Esophagus muscularis mucosa (tissue), 4 donors: ENCODE measurements at regions not wholly inside any gene's neighbourhood (a gene's known extent, or its start where the extent isn't known, plus 50 kb on each side); places are given as distances from the start of the nearest gene placed in this dataset.

Experiments
- DNase-seq: peaks from one replicate; pipeline ENCODE4 v3.0.0-alpha.2; 2017; ENCODE audit errors: extremely low spot score
- H3K27ac ChIP-seq, 4 donors: fragments of 200-600 bp; sonication (generic); replicated peaks in 1 of 4; 1 replicate in 3 of 4; 2 replicates in 1 of 4; pipeline ENCODE4 v1.5.1; 2016 to 2019; ENCODE audit warnings: mild to moderate bottlenecking in 1 of 4
- H3K27me3 ChIP-seq, 4 donors: fragments of 200-600 bp; sonication (generic); one replicate each; pipeline versions ENCODE4 v1.5.1 to v1.6.0; 2016 to 2019
- H3K36me3 ChIP-seq, 4 donors: fragments of 200-600 bp; sonication (generic); one replicate each; pipeline ENCODE4 v1.5.1; 2016 to 2019
- H3K4me1 ChIP-seq, 4 donors: fragments of 200-600 bp; sonication (generic); one replicate each; pipeline ENCODE4 v1.5.1; 2016 to 2019
- H3K4me3 ChIP-seq, 4 donors: fragments of 200-600 bp; sonication (generic); 1 replicate in 2 of 4; 2 replicates in 2 of 4; pipeline ENCODE4 v1.5.1; 2016 to 2019; ENCODE audit warnings: mild to moderate bottlenecking in 4 of 4, moderate library complexity in 1 of 4
- H3K9me3 ChIP-seq, 4 donors: fragments of 200-600 bp; sonication (generic); 1 replicate in 3 of 4; 2 replicates in 1 of 4; pipeline ENCODE4 v1.5.1; 2016 to 2019
- EP300 ChIP-seq: sonication (generic); formaldehyde crosslinking; IDR thresholded peaks from one replicate; pipeline ENCODE4 v1.6.1; 2017; ENCODE audit warnings: antibody characterized with exemption
- POLR2A ChIP-seq: fragments of 450-650 bp; IDR thresholded peaks from one replicate; pipeline ENCODE4 v1.6.1; 2017; ENCODE audit warnings: antibody characterized with exemption, moderate library complexity, mild to moderate bottlenecking, low read depth
- POLR2AphosphoS5 ChIP-seq, 2 donors: sonication (generic); formaldehyde crosslinking; IDR thresholded peaks; one replicate each; pipeline ENCODE4 v1.6.1; 2017; ENCODE audit warnings: antibody characterized with exemption in 2 of 2
- WGBS: methylation state at CpG from one replicate; pipeline ENCODE4 v1.1.5; 2018; 5-methylcytosine and 5-hydroxymethylcytosine counted together
- intact Hi-C: fragments of 100-400 bp; cut with DNase I; formaldehyde crosslinking; loops from one replicate; pipeline ENCODE4 v1.15.1; 2023
- TF ChIP-seq, protein P1 (sequence below), 3 experiments: fragments of 200-600 bp in 2 of 3; fragments of 450-650 bp in 1 of 3; sonication (generic) in 2 of 3; IDR thresholded peaks; one replicate each; pipeline ENCODE4 v1.5.1; 2017 to 2019; ENCODE audit warnings: antibody characterized with exemption in 3 of 3, mild to moderate bottlenecking in 2 of 3, moderate library complexity in 1 of 3

DNA sequence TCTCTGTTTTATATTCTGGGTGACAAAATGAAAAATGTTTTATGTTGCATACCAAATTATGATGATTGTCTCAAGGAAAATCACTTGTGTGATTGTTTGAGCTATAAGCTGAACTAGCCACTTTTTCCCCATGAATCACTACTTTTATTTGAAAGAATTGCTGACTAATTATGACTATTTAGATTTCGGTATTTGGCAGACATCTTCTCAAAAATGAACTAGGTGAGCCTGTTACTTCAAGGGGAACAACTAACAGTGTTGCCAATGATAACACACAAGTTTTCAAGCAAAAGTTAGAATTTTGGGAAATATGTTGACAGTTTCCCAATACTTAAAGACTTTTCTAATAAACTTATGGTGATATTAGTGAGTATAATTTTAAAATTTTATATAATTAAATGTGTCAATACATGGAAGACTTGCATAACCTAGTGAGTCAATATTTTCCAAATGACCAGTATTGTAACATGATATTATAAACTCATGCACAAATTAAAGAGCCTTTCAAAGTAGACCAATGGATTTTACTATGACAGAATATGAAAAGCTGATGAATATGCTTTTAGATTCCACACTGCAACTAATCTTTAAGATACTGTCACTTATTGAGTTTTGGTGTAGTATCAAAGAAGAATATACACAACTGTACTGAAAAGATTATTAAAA lies 187.7 kb upstream of the GATB start:
- Histone ChIP-seq H3K27me3 (no peaks in the 10 kb centered on the region), H3K4me3 (no peak overlapping the region), H3K27ac (no peak overlapping the region), H3K4me1 (peaks cover 0 to 12% (median 3%) of the 10 kb centered on the region in 4 donors), H3K36me3 (no peaks in the 10 kb centered on the region), H3K9me3 (peaks cover 0 to 9% (median 5%) of the 10 kb centered on the region in 4 donors)
- 81% methylated on average over 1 of the region's 1 CpG for WGBS
- no peak for DNase-seq
- no peak for TF ChIP-seq POLR2AphosphoS5 (IDR thresholded peaks at IDR 0.05)
- TF ChIP-seq, protein P1, sequence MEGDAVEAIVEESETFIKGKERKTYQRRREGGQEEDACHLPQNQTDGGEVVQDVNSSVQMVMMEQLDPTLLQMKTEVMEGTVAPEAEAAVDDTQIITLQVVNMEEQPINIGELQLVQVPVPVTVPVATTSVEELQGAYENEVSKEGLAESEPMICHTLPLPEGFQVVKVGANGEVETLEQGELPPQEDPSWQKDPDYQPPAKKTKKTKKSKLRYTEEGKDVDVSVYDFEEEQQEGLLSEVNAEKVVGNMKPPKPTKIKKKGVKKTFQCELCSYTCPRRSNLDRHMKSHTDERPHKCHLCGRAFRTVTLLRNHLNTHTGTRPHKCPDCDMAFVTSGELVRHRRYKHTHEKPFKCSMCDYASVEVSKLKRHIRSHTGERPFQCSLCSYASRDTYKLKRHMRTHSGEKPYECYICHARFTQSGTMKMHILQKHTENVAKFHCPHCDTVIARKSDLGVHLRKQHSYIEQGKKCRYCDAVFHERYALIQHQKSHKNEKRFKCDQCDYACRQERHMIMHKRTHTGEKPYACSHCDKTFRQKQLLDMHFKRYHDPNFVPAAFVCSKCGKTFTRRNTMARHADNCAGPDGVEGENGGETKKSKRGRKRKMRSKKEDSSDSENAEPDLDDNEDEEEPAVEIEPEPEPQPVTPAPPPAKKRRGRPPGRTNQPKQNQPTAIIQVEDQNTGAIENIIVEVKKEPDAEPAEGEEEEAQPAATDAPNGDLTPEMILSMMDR (IDR thresholded peaks at IDR 0.05), result no peak
- no peak for TF ChIP-seq POLR2A
- no peak for TF ChIP-seq EP300
- intact Hi-C loops, result no loop called here

DNA sequence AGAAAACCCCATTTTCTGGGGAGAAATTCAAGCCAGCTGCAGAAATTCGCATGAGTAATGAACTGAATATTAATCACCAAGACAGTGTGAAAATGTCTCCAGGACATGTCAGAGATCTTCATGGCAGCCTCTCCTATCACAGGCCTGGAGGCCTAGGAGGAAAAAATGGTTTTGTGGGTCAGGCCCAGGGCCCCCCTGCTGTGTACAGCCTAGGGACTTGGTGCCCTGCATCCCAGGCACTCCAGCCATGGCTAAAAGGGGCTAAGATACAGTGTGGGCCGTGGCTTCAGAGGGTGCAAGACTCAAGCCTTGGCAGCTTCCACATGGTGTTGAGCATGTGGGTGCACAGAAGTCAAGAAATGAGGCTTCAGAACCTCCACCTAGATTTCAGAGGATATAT lies 185.9 kb upstream of the GATB start:
- intact Hi-C loops, result no loop called here
- Histone ChIP-seq H3K4me3 (no peak overlapping the region), H3K36me3 (no peaks in the 10 kb centered on the region), H3K27ac (no peak overlapping the region), H3K27me3 (no peaks in the 10 kb centered on the region), H3K4me1 (peaks cover 0 to 10% (median 1%) of the 10 kb centered on the region in 4 donors), H3K9me3 (peaks cover 0 to 9% (median 5%) of the 10 kb centered on the region in 4 donors)
- WGBS, result 93% methylated on average over 2 of the region's 2 CpGs
- TF ChIP-seq, protein P1 (IDR thresholded peaks at IDR 0.05), result no peak
- TF ChIP-seq EP300, result no peak
- TF ChIP-seq POLR2A, result no peak
- TF ChIP-seq POLR2AphosphoS5 (IDR thresholded peaks at IDR 0.05), result no peak
- DNase-seq, result no peak

DNA sequence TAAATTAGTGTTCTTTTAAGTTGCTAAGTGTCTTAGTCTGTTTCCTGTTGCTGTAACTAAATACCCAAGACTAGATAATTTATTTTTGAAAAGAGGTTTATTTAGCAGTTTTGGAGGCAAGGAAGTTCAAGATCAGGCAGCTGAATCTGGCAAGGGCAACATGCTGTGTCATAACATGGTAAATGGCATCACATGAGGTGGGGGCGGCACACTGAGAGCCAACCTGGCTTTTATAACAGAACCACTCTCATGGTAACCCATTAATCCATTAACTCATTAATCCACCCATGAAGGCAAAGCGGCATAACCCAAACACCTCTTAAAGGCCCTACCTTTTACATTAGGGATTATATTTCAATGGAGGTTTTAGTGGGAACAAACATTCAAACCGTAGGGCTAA lies 182.2 kb upstream of the GATB start:
- TF ChIP-seq POLR2A (no peak), EP300 (no peak), POLR2AphosphoS5 (IDR thresholded peaks at IDR 0.05) (no peak)
- TF ChIP-seq, protein P1 (IDR thresholded peaks at IDR 0.05), result no peak
- Histone ChIP-seq H3K4me1 (no peaks in the 10 kb centered on the region), H3K27ac (no peak overlapping the region), H3K9me3 (peaks cover 0 to 9% (median 5%) of the 10 kb centered on the region in 4 donors), H3K4me3 (no peak overlapping the region), H3K36me3 (no peaks in the 10 kb centered on the region), H3K27me3 (no peaks in the 10 kb centered on the region)
- DNase-seq, result no peak
- intact Hi-C loops, result no loop called here
- WGBS, result 86% methylated on average over 3 of the region's 3 CpGs

DNA sequence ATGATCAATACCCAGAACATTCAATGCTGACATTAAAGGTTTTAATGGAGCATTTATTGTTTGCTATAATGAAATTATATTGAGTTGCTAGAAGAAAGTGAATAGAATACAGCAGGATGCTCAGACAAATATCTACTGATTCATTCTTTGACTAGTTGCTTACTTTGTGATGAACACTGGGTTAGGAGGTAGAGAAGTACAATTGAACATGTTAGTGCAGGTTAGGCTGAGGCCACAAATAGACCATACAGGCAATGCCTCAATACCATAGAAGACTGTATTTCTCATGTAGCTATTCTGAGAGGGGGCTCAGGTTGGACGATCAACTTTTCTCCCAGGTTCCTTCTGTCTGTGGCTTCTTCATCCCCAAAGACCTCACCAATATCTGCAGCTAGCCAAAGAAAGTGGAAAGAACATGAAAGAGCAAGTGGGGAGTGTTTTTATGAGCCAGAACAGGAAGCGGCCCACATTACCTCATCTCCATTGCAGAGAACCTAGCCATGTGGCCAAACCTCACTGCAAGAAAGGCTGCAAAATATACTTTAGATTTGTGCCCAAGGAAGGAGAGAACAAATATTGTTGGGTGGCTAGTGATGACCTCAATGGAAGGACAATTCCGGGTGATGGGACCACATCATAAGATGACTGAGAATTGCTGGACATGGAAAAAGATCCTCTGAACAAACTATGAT lies 180.3 kb upstream of the GATB start:
- no peak overlapping the region for H3K4me3 ChIP-seq
- no peak overlapping the region for H3K27ac ChIP-seq
- no peak for DNase-seq
- WGBS, result 89% methylated on average over 3 of the region's 3 CpGs
- H3K27me3 ChIP-seq, result no peaks in the 10 kb centered on the region
- no peaks in the 10 kb centered on the region for H3K9me3 ChIP-seq
- intact Hi-C loops, result no loop called here
- TF ChIP-seq EP300 (no peak), POLR2A (no peak), POLR2AphosphoS5 (IDR thresholded peaks at IDR 0.05) (no peak)
- TF ChIP-seq, protein P1 (IDR thresholded peaks at IDR 0.05), result no peak
- H3K4me1 ChIP-seq, result no peaks in the 10 kb centered on the region
- no peaks in the 10 kb centered on the region for H3K36me3 ChIP-seq
